GM18517 (cell line): ENCODE measurements at regions not wholly inside any gene's neighbourhood (a gene's known extent, or its start where the extent isn't known, plus 50 kb on each side); places are given as distances from the start of the nearest gene placed in this dataset.
"Not testable (repeated sequence)": the region's sequence is repeated elsewhere in the genome, so short reads cannot be mapped to it uniquely, and the experiment has no call there.

Experiments used
- ATAC-seq: cut with Tn5 transposase; IDR thresholded peaks from one replicate; pipeline ENCODE4 v1.9.1; 2021; ENCODE audit warnings: mild to moderate bottlenecking, moderate library complexity; ENCODE audit not compliant: unreplicated experiment

GRCh38 chr18:38886235-38886634 is 1320.6 kb upstream of the CELF4 start:
- ATAC-seq: no peak

DNA sequence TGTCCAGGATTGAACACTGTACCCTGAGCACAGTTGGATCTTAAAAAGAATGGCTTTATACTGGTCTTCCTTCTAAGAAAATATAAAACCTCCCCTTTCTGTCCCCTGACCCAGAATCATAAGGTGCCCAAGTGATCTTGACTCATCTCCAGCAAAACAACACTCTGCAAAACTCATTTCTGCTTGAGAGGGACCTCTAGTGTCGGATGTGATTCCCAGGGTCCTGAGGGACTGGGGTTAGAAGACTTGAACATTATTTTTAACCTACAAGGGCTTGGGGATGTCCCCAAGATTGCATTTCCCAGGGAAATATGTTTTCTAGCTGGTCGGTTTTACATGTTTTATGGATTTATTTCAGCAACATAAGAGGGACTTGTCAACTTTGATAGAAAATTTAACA is 1318.5 kb upstream of the CELF4 start:
- no peak for ATAC-seq

- no peak for ATAC-seq
Measured at GRCh38 chr18:38883111-38883510, 1317.5 kb upstream of the CELF4 start.

DNA sequence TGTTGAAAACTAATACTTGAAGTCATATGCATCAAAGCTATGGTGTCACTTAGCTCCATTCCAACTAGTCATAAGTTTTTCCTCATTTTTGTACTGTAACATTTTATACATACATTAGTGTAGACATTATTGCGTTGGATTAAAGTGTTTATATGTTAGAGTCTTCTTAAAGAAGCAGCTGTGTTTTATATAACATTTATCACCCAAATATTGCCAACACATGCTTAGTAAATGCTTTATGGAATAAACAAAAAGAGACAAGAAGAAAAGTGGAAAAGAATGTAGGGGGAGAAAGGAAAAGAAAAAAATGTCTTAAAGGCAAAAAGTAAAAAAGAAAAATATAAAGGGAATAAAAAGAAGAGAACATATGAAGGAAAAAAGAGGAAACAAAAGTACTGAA is 1314.3 kb upstream of the CELF4 start:
- ATAC-seq: no peak

- ATAC-seq: no peak
Measured at GRCh38 chr18:38872342-38872741, 1306.7 kb upstream of the CELF4 start.

GRCh38 chr18:38868757-38869156 is 1303.2 kb upstream of the CELF4 start:
- ATAC-seq: no peak

GRCh38 chr18:38867680-38868079 is 1302.1 kb upstream of the CELF4 start:
- no peak for ATAC-seq

DNA sequence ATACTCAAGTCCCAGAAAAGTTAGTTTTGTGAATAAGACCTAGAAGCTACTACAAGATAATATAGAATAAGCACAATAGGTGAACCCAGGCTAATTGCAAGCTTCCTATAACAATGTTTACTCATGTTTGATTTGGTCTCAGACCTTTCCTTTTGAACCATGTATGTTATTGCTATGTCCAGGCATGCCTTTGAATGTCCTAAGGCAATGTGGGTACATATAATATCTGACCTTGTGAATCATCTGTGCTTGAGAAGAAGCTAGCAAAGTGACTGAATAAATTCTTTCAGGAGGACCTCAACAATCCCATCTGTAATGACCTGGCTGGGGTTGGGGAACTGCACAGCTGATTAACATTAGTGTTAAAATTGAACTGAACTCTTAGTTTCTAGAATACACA is 1285.9 kb upstream of the CELF4 start:
- ATAC-seq: no peak

- ATAC-seq: no peak
Measured at GRCh38 chr18:38847326-38847725, 1281.7 kb upstream of the CELF4 start.

- no peak for ATAC-seq
Measured at GRCh38 chr18:38843291-38843690, 1277.7 kb upstream of the CELF4 start.

- no peak for ATAC-seq
Measured at GRCh38 chr18:38826247-38826646, 1260.6 kb upstream of the CELF4 start.

GRCh38 chr18:38811209-38811608 is 1245.6 kb upstream of the CELF4 start:
- ATAC-seq: no peak

- no peak for ATAC-seq
Measured at GRCh38 chr18:38810789-38811188, 1245.2 kb upstream of the CELF4 start.

DNA sequence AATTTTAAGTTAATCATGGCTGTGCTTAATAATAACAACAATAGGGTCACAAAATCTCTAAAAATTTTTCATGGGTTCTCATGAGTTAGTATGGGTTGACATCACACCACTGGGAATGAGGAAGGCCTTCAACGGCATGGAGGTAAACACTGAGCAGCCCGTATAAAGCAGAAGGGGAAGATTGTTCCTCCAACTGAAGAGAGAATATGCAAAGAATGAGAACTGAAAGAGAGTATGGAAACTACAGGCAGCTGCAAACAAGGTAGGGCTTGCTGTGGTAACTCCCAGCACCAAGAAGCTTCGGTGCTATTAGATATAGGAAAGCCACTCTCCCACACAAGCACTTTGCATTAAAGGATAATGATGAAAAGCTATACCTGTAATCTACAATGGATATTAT is 1242.3 kb upstream of the CELF4 start:
- ATAC-seq: no peak

GRCh38 chr18:38805256-38805655 is 1239.7 kb upstream of the CELF4 start:
- no peak for ATAC-seq

- ATAC-seq: no peak
Measured at GRCh38 chr18:38801640-38802039, 1236.0 kb upstream of the CELF4 start.

- ATAC-seq: no peak
Measured at GRCh38 chr18:38796762-38797161, 1231.2 kb upstream of the CELF4 start.

DNA sequence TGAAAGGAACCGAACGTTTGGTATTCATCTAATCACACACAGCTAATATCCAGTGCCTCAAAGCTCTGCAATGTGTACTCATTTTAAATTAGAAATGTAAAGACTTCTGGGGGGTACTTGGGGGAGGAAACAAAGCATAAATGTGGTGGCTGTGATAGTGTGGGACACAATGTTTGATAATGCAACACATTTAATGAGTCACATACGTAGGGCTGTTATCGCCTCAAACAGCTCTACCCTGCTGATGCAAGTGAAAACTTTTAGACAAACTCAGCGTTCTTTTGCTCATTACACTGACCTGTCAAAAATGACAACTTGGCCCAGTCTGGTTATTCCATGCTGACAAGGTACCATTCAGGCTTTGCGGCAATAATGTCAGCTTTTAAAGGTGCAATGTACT is 1227.1 kb upstream of the CELF4 start:
- no peak for ATAC-seq

DNA sequence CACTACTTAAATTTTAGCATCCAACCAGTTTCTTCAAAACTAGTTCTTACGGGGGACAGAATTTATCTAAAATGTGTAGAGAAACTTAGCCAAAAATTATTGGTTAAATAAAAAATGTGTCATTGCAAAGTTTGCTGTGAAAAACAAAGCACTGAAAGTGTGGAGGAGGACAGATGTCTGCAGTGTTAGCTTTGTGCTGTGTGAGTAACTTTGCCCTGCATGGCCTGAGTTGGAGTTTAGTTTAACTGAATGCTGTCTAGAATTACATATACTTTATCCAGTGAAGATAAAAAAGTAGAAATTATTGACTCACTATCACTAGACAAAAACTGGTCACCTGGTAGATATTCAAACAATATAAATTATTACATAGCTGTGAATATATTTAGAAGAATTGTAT is 1225.2 kb upstream of the CELF4 start:
- ATAC-seq: no peak

DNA sequence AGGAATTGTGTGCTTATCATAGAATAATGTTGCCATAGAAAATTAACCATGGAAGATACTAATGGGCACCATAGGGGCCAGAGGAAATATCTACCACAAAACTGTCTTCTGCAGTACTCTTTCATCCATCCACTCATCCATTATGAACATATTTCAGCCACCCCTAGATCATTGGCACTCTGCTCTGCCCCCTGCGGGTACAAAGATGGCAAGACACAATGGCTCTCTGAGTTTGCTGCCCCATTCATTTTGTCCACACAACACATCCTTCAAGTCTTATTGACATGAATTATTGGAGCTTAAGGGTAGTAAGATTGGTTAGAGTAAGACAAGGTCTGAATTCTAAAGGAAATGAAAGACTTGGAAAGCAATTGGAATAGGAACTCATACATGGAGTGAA is 1224.7 kb upstream of the CELF4 start:
- ATAC-seq: no peak

GRCh38 chr18:38789141-38789540 is 1223.5 kb upstream of the CELF4 start:
- no peak for ATAC-seq

DNA sequence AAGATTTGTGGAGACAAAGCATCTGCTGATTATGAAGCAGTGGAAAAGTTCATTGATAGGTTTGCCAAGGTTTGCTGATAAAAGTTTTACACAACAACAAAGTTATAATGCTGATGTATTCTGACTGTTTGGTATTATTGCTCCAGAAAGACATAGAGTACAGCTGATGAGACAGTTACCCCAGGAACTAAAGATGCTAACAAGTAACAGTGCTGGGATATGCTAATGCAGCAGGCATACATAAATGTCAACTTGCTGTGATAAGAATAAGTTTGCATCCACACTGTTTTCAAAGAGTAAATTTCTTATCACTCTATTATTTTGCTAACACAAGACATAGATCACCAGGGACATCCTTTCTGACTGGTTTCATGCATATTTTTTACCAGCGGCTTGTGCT is 1221.3 kb upstream of the CELF4 start:
- ATAC-seq: no peak

DNA sequence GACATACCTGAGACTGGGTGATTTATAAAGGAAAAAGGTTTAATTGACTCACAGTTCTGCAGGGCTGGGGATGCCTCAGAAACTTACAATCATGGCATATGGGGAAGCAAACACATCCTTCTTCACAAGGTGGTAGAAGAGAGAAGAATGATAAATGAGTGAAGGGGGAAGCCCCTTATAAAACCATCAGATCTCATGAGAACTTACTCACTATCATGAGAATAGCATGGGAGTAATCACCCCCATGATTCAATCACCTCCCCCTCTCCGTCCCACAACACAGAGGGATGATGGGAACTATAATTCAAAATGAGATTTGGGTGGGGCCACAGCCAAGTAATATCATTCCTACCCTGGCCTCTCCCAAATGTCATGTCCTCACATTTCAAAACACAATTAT is 1206.0 kb upstream of the CELF4 start:
- not testable (repeated sequence) for ATAC-seq

DNA sequence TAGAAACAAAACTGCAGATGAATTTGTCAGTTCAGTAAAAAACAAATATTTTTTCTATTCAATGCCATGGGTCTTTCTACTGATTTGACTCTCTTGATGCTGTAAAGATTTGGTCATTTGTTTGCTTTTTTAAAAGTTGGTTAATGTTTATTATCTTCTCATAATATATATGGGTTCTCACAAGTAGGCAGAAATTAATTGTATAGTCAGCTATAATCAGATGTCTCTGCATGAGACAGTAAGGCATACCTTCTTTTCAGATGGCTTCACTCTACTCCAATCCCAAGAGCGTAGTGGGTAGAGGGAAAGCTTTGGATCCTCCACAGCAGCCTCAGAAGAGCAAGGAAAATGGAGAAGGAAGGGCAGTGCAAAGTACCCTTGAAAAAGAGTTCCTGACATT is 1202.9 kb upstream of the CELF4 start:
- no peak for ATAC-seq
